ENCODE measurements at regions not wholly inside any gene's neighbourhood (a gene's known extent, or its start where the extent isn't known, plus 50 kb on each side); places are given as distances from the start of the nearest gene placed in this dataset.
"Not testable (repeated sequence)": the region's sequence is repeated elsewhere in the genome, so short reads cannot be mapped to it uniquely, and the experiment has no call there.

DNA sequence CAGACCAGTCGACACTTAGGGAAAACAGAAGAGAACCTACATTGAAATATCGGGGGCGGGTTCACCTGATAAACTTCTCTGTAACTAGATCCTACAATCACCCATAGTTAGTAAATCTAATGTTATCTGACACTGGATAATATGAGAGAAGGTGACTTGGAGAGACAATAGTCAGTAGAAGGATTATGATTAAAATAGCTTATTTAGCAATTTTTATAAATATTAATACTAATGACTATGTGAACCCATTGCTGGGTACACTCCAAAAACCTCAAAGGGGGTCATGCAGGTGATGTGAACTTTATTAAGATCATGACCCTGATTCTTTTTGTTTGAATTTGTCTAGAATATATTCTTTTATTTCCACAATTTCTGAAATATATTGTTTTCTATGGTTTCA lies 164.1 kb upstream of the CCNH start:
- Histone ChIP-seq H3K9me3 (ENCODE audit: control insufficient read depth, insufficient read depth, low read depth, low read length) (no peaks in the 10 kb centered on the region), H3K79me2 (ENCODE audit: control insufficient read depth, insufficient read depth, low read length) (no peaks in the 10 kb centered on the region), H3K36me3 (ENCODE audit: control insufficient read depth, insufficient read depth, low read length) (no peaks in the 10 kb centered on the region), H3K4me3 (replicated peaks in 1 of 4; ENCODE audit: control extremely low read depth in 1 of 4, insufficient read depth in 1 of 4, low read depth in 3 of 4, low read length in 4 of 4) (no peak overlapping the region), H2AFZ (ENCODE audit: low read length) (no peak overlapping the region), H3K27me3 (ENCODE audit: control insufficient read depth, insufficient read depth, low read length) (no peaks in the 10 kb centered on the region), H3K9ac (ENCODE audit: insufficient read depth, low read length) (no peak overlapping the region), H3K4me2 (ENCODE audit: extremely low read depth, insufficient read depth, low read length) (no peak overlapping the region), H3K27ac (ENCODE audit: insufficient read depth, low read length) (no peak overlapping the region), H4K20me1 (ENCODE audit: control insufficient read depth, extremely low read depth, insufficient read depth, low read length) (no peaks in the 10 kb centered on the region), H3K4me1 (ENCODE audit: control insufficient read depth, extremely low read depth, insufficient read depth, low read length) (no peaks in the 10 kb centered on the region)
- DNase-seq (ENCODE audit: low read depth in 2 of 2), result no peak
- TF ChIP-seq EZH2 (IDR thresholded peaks at IDR 0.05; ENCODE audit: low read length, missing control alignments), result no peak
- no peak for TF ChIP-seq CTCF (conservative IDR thresholded peaks at IDR 0.05 in 1 of 2, IDR thresholded peaks at IDR 0.05 in 1 of 2; ENCODE audit: low read depth in 1 of 2, low read length in 2 of 2)

DNA sequence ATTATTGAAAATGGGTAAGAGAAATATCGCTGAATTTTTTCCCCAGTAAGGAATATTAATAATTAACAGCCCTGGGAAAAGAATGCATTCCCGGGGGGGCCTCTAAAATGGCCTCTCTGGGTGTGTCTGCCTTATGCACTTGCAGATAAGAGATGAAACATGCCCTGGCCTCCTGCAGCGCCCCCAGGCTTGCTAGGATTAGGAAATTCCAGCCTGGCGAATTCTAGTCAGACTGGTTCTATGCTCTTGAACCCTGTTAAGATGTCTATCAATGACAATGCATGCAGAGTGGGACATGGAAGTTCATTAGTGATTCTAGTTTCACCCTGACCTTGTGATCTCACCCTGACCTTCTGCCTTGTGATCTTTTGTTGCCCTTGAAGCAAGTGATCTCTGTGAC lies 163.6 kb upstream of the CCNH start:
- not testable (repeated sequence) for H3K36me3 ChIP-seq (ENCODE audit: control insufficient read depth, insufficient read depth, low read length); H4K20me1 ChIP-seq (ENCODE audit: control insufficient read depth, extremely low read depth, insufficient read depth, low read length); DNase-seq (ENCODE audit: low read depth in 2 of 2); H3K27me3 ChIP-seq (ENCODE audit: control insufficient read depth, insufficient read depth, low read length); H3K79me2 ChIP-seq (ENCODE audit: control insufficient read depth, insufficient read depth, low read length); H3K9me3 ChIP-seq (ENCODE audit: control insufficient read depth, insufficient read depth, low read depth, low read length); H2AFZ ChIP-seq (ENCODE audit: low read length); H3K4me2 ChIP-seq (ENCODE audit: extremely low read depth, insufficient read depth, low read length); H3K27ac ChIP-seq (ENCODE audit: insufficient read depth, low read length); H3K4me3 ChIP-seq (replicated peaks in 1 of 4; ENCODE audit: control extremely low read depth in 1 of 4, insufficient read depth in 1 of 4, low read depth in 3 of 4, low read length in 4 of 4); H3K9ac ChIP-seq (ENCODE audit: insufficient read depth, low read length); H3K4me1 ChIP-seq (ENCODE audit: control insufficient read depth, extremely low read depth, insufficient read depth, low read length)

GRCh38 chr5:87574106-87574505 lies 161.4 kb upstream of the CCNH start:
- Histone ChIP-seq H2AFZ (ENCODE audit: low read length) (no peak overlapping the region), H3K36me3 (ENCODE audit: control insufficient read depth, insufficient read depth, low read length) (no peaks in the 10 kb centered on the region), H3K4me1 (ENCODE audit: control insufficient read depth, extremely low read depth, insufficient read depth, low read length) (no peaks in the 10 kb centered on the region), H3K9ac (ENCODE audit: insufficient read depth, low read length) (no peak overlapping the region), H3K79me2 (ENCODE audit: control insufficient read depth, insufficient read depth, low read length) (no peaks in the 10 kb centered on the region), H3K27ac (ENCODE audit: insufficient read depth, low read length) (no peak overlapping the region), H3K4me2 (ENCODE audit: extremely low read depth, insufficient read depth, low read length) (no peak overlapping the region), H3K4me3 (replicated peaks in 1 of 4; ENCODE audit: control extremely low read depth in 1 of 4, insufficient read depth in 1 of 4, low read depth in 3 of 4, low read length in 4 of 4) (no peak overlapping the region), H4K20me1 (ENCODE audit: control insufficient read depth, extremely low read depth, insufficient read depth, low read length) (no peaks in the 10 kb centered on the region), H3K9me3 (ENCODE audit: control insufficient read depth, insufficient read depth, low read depth, low read length) (no peaks in the 10 kb centered on the region), H3K27me3 (ENCODE audit: control insufficient read depth, insufficient read depth, low read length) (no peaks in the 10 kb centered on the region)
- no peak for DNase-seq (ENCODE audit: low read depth in 2 of 2)
- no peak for TF ChIP-seq CTCF (conservative IDR thresholded peaks at IDR 0.05 in 1 of 2, IDR thresholded peaks at IDR 0.05 in 1 of 2; ENCODE audit: low read depth in 1 of 2, low read length in 2 of 2)
- no peak for TF ChIP-seq EZH2 (IDR thresholded peaks at IDR 0.05; ENCODE audit: low read length, missing control alignments)

DNA sequence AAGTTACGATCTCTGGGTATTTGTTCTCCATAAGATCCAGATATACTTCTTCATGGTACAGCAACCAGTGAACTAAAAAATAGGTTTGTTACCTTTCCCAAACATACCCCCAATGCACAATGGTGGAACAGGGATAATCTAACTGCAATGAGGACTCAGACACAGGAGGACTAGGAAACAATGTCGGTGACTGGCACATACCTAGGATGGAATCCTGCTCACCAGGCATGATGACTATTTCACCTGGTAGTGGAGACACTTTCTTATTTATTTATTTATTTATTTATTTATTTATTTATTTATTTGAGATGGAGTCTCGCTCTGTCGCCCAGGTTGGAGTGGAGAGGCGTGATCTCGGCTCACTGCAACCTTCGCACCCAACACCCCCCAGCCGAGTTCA lies 159.9 kb upstream of the CCNH start:
- no peak overlapping the region for H3K9ac ChIP-seq (ENCODE audit: insufficient read depth, low read length)
- H3K4me3 ChIP-seq (replicated peaks in 1 of 4; ENCODE audit: control extremely low read depth in 1 of 4, insufficient read depth in 1 of 4, low read depth in 3 of 4, low read length in 4 of 4), result no peak overlapping the region
- no peak for DNase-seq (ENCODE audit: low read depth in 2 of 2)

More for the DNA sequence above, 159.9 kb upstream of the CCNH start:
- Histone ChIP-seq H2AFZ (ENCODE audit: low read length) (no peak overlapping the region), H3K27me3 (ENCODE audit: control insufficient read depth, insufficient read depth, low read length) (no peaks in the 10 kb centered on the region), H3K4me2 (ENCODE audit: extremely low read depth, insufficient read depth, low read length) (no peak overlapping the region), H3K4me1 (ENCODE audit: control insufficient read depth, extremely low read depth, insufficient read depth, low read length) (no peaks in the 10 kb centered on the region), H4K20me1 (ENCODE audit: control insufficient read depth, extremely low read depth, insufficient read depth, low read length) (no peaks in the 10 kb centered on the region), H3K79me2 (ENCODE audit: control insufficient read depth, insufficient read depth, low read length) (no peaks in the 10 kb centered on the region), H3K9me3 (ENCODE audit: control insufficient read depth, insufficient read depth, low read depth, low read length) (no peaks in the 10 kb centered on the region), H3K36me3 (ENCODE audit: control insufficient read depth, insufficient read depth, low read length) (no peaks in the 10 kb centered on the region), H3K27ac (ENCODE audit: insufficient read depth, low read length) (no peak overlapping the region)
- TF ChIP-seq CTCF (conservative IDR thresholded peaks at IDR 0.05 in 1 of 2, IDR thresholded peaks at IDR 0.05 in 1 of 2; ENCODE audit: low read depth in 1 of 2, low read length in 2 of 2), result no peak
- TF ChIP-seq EZH2 (IDR thresholded peaks at IDR 0.05; ENCODE audit: low read length, missing control alignments), result no peak
